Adrenal gland (tissue), 9 donors: ENCODE measurements at regions not wholly inside any gene's neighbourhood (a gene's known extent, or its start where the extent isn't known, plus 50 kb on each side); places are given as distances from the start of the nearest gene placed in this dataset.

Source experiments
- DNase-seq, 7 donors: peaks; one replicate each; pipeline ENCODE4 v3.0.0-alpha.2; 2019 to 2020
- H3K27ac ChIP-seq, 5 donors: fragments of 200-600 bp; sonication (generic) in 4 of 5; 1 replicate in 3 of 5; 2 replicates in 2 of 5; pipeline versions ENCODE4 v1.5.1 to v1.8.0; 2016 to 2020; ENCODE audit warnings: mild to moderate bottlenecking in 1 of 5
- H3K27me3 ChIP-seq: fragments of 200-600 bp; 2 replicates; pipeline ENCODE4 v1.8.0; 2021
- H3K36me3 ChIP-seq, 2 donors: fragments of 200-600 bp; replicated peaks in 1 of 2; 1 replicate in 1 of 2; 2 replicates in 1 of 2; pipeline versions ENCODE4 v1.5.1 to v1.8.0; 2018 to 2022
- H3K4me1 ChIP-seq, 2 donors: fragments of 200-600 bp; replicated peaks in 1 of 2; 1 replicate in 1 of 2; 2 replicates in 1 of 2; pipeline versions ENCODE4 v1.5.1 to v1.8.0; 2018 to 2021
- H3K4me3 ChIP-seq, 4 donors: fragments of 200-600 bp; sonication (generic) in 3 of 4; one replicate each; pipeline ENCODE4 v1.5.1; 2016 to 2018
- H3K9me3 ChIP-seq, 3 donors: fragments of 200-600 bp; sonication (generic) in 1 of 3; replicated peaks in 1 of 3; 1 replicate in 2 of 3; 2 replicates in 1 of 3; pipeline versions ENCODE4 v1.5.1 to v1.8.0; 2016 to 2021
- CTCF ChIP-seq, 6 experiments: fragments of 450-650 bp in 4 of 6; fragments of 200-600 bp in 2 of 6; sonication (generic) in 1 of 6; IDR thresholded peaks; 1 replicate in 5 of 6; 2 replicates in 1 of 6; pipeline versions ENCODE4 v1.5.1 to v1.8.0; 2016 to 2021; ENCODE audit warnings: antibody characterized with exemption in 6 of 6, mild to moderate bottlenecking in 2 of 6, moderate library complexity in 1 of 6
- POLR2A ChIP-seq, 2 donors: fragments of 450-650 bp; IDR thresholded peaks; one replicate each; pipeline ENCODE4 v1.6.1; 2017; ENCODE audit warnings: antibody characterized with exemption in 2 of 2, mild to moderate bottlenecking in 2 of 2, moderate library complexity in 1 of 2
- WGBS, 4 donors: extraction: QIAGEN DNeasy Blood & Tissue Kit in 2 of 4; methylation state at CpG; one replicate each; pipeline versions ENCODE4 v1.1.5 to v1.1.7; 2013 to 2017; 5-methylcytosine and 5-hydroxymethylcytosine counted together
- intact Hi-C, 2 donors: fragments of 100-400 bp; cut with DNase I; formaldehyde crosslinking; loops; one replicate each; pipeline versions ENCODE4 v1.14.1 to v1.15.0; 2022 to 2023
- donor health status: healthy with polysubstance abuse.
- donor health status: Bipolar disorder and iron deficiency.
- donor health status: DM: yes; HTN: yes; CAD: no.
- donor health status: DM: no; HTN: no; CAD: no.
- donor health status: DM: no; HTN: no; CAD: no.

GRCh38 chr12:123033392-123034021, 53.0 kb downstream of the ARL6IP4 start:
- no peaks in the 10 kb centered on the region for H3K9me3 ChIP-seq
- H3K27ac ChIP-seq, result peak overlapping the region in 1 of 5 donors; percentile 65
- no peaks in the 10 kb centered on the region for H3K27me3 ChIP-seq
- no peak for DNase-seq
- intact Hi-C loops, result no loop called here
- 83 to 100% (median 95%) methylated on average over 1 to 3 of the region's 3 CpGs for WGBS, 4 donors
- no peak overlapping the region for H3K4me3 ChIP-seq
- peaks cover 7 to 20% of the 10 kb centered on the region in 2 donors for H3K4me1 ChIP-seq
- no peak for TF ChIP-seq CTCF (IDR thresholded peaks at IDR 0.05)
- no peak for TF ChIP-seq POLR2A (IDR thresholded peaks at IDR 0.05)
- H3K36me3 ChIP-seq, result peaks cover 0 to 20% of the 10 kb centered on the region in 2 donors

DNA sequence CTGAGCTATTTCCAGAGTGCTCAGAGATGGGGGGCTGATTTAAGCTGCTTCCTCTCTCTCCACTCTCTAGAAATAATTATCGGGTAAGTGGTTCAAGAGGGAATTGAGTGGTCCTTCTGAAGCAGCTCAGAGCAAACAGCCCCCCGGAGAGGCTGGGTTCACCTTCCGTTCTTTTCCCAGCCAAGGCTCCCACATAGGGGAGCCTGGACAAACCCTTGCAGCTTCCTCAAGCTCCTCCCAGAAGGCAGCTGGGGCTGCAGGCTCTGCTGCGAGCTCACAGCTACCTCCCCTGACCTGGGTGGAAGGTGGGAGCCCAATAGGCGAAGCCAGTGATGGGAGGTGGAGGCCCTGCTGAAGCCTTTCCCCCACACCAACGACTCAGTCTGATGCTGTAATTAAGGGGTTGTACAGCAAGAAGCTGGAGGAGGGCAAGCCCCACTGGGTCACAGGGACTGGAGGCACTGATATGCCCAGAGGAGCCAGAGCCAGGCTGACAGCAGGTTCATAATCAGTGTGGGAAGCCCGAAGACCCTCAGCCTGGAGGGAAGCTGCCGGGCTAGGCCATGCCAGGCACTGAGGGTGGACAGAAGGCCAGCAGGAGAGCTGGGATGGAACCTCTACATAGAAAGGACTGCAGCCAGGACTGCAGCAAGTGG, 52.4 kb downstream of the ARL6IP4 start:
- intact Hi-C loops, result no loop called here

More for the DNA sequence above, 52.4 kb downstream of the ARL6IP4 start:
- WGBS, 4 donors, result 79 to 86% (median 83%) methylated on average over 3 to 8 of the region's 8 CpGs
- no peak overlapping the region for H3K4me3 ChIP-seq
- peaks cover 0 to 24% of the 10 kb centered on the region in 2 donors for H3K36me3 ChIP-seq
- TF ChIP-seq POLR2A (IDR thresholded peaks at IDR 0.05) (no peak), CTCF (IDR thresholded peaks at IDR 0.05) (no peak)
- H3K9me3 ChIP-seq, result no peaks in the 10 kb centered on the region
- H3K27me3 ChIP-seq, result no peaks in the 10 kb centered on the region
- H3K27ac ChIP-seq, result no peak overlapping the region
- no peak for DNase-seq
- peaks cover 7 to 20% of the 10 kb centered on the region in 2 donors for H3K4me1 ChIP-seq
